ENCODE measurements at regions not wholly inside any gene's neighbourhood (a gene's known extent, or its start where the extent isn't known, plus 50 kb on each side); places are given as distances from the start of the nearest gene placed in this dataset.
A peak's percentile ranks its signal among the peaks of the same experiment; 100 is the strongest.

DNA sequence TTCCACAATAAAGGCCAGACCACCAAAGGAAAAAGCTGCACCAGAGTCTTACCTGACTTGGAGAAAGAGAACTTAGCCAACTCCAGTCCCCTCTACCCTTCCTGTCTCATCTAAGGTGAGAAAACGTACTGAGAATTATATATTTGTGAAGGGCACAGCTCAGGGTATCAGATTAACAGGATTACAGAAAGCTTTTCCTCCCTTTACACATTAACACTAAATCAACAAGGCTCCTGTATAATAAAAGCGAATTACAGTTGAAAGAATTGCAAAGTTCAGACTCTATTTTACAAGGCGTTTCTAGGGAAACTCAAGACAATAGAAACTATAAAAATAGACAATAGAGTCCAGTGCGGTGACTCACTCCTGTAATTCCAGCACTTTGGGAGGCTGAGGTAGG, 82.7 kb upstream of the RPL10L start:
- Histone ChIP-seq H3K4me1 (ENCODE audit: control insufficient read depth in 2 of 3, insufficient read depth in 2 of 3, low read depth in 1 of 3, low read length in 3 of 3) (no peaks in the 10 kb centered on the region), H3K9me3 (ENCODE audit: control insufficient read depth in 2 of 3, insufficient read depth in 1 of 3, low read length in 3 of 3) (peaks cover 0 to 3% (median 0%) of the 10 kb centered on the region in 3 donors), H3K27me3 (ENCODE audit: control insufficient read depth, insufficient read depth, low read length) (no peaks in the 10 kb centered on the region), H3K4me3 (ENCODE audit: low read length in 3 of 3) (no peak overlapping the region), H3K27ac (ENCODE audit: low read depth in 2 of 2, low read length in 2 of 2) (no peak overlapping the region), H3K9ac (ENCODE audit: low read length in 3 of 3) (no peak overlapping the region), H3K36me3 (ENCODE audit: control insufficient read depth in 2 of 3, insufficient read depth in 3 of 3, low read length in 3 of 3) (no peaks in the 10 kb centered on the region)
- DNase-seq (peak in 1 of 5 donors; percentile 7), FAIRE-seq (no peak)
- TF ChIP-seq, protein P1, sequence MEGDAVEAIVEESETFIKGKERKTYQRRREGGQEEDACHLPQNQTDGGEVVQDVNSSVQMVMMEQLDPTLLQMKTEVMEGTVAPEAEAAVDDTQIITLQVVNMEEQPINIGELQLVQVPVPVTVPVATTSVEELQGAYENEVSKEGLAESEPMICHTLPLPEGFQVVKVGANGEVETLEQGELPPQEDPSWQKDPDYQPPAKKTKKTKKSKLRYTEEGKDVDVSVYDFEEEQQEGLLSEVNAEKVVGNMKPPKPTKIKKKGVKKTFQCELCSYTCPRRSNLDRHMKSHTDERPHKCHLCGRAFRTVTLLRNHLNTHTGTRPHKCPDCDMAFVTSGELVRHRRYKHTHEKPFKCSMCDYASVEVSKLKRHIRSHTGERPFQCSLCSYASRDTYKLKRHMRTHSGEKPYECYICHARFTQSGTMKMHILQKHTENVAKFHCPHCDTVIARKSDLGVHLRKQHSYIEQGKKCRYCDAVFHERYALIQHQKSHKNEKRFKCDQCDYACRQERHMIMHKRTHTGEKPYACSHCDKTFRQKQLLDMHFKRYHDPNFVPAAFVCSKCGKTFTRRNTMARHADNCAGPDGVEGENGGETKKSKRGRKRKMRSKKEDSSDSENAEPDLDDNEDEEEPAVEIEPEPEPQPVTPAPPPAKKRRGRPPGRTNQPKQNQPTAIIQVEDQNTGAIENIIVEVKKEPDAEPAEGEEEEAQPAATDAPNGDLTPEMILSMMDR (IDR thresholded peaks at IDR 0.05; ENCODE audit: borderline replicate concordance, extremely low read depth, insufficient read depth): no peak
- intact Hi-C loops (cut with DNase I): no loop called here

DNA sequence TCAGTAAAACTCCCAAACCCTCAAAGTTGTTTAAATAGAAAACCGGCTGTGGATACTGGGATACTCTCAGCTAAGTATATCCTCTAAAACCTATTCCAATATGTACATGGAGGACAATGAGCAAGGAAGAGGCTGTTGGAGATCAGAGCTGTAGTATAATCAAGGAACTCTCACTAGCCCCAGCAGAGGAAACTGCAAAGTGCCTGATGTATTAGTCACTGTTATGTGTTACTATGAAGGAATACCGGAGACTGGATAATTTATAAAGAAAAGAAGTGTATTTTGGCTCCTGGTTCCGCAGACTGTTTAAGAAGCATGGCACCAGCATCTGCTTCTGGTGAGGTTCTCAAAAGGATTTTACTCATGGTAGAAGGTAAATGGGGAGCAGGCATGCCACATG, 65.6 kb upstream of the RPL10L start:
- H3K9me3 ChIP-seq (ENCODE audit: control insufficient read depth in 2 of 3, insufficient read depth in 1 of 3, low read length in 3 of 3): no peaks in the 10 kb centered on the region
- H3K9ac ChIP-seq (ENCODE audit: low read length in 3 of 3): no peak overlapping the region
- no peak overlapping the region for H3K27ac ChIP-seq (ENCODE audit: low read depth in 2 of 2, low read length in 2 of 2)
- no peaks in the 10 kb centered on the region for H3K27me3 ChIP-seq (ENCODE audit: control insufficient read depth, insufficient read depth, low read length)
- intact Hi-C loops (cut with DNase I): no loop called here
- no peak overlapping the region for H3K4me3 ChIP-seq (ENCODE audit: low read length in 3 of 3)
- TF ChIP-seq, protein P1 (IDR thresholded peaks at IDR 0.05; ENCODE audit: borderline replicate concordance, extremely low read depth, insufficient read depth): no peak
- no peaks in the 10 kb centered on the region for H3K36me3 ChIP-seq (ENCODE audit: control insufficient read depth in 2 of 3, insufficient read depth in 3 of 3, low read length in 3 of 3)
- DNase-seq: no peak
- FAIRE-seq: no peak
- H3K4me1 ChIP-seq (ENCODE audit: control insufficient read depth in 2 of 3, insufficient read depth in 2 of 3, low read depth in 1 of 3, low read length in 3 of 3): no peaks in the 10 kb centered on the region
